ENCODE measurements at regions not wholly inside any gene's neighbourhood (a gene's known extent, or its start where the extent isn't known, plus 50 kb on each side); places are given as distances from the start of the nearest gene placed in this dataset.

DNA sequence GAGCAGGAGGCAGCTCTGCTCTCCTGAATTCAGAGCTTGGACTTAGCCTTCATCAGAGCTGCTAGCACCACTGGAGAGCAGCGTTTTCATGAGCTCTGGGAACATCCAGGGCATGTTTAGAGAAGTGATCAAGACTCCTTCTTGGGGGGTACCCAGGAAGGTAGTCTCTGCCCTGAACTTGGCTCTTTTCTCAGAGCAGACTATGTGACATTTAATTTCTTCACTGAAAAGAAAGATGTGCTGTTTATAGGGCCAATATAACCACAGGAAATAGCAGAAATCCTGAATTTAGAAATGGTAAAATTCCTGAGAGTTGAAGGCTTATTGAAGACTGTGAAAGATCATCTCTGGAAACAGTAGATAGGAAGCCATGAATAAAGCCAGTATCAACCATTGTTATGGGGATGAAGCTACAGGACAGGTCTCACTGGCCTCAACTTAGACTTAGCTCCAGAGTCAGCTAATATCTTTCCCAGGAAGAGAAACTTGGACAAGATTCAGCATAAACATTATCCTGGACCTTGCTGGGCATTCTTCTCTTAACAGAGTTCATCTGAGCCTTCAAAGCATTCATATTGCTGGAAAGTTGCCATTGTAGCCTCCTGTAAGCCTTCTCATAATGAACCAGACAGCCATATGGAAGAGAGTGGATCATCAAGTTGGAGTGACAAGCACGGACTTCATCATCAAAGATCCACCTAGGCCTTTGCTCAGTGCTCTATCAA is 386.6 kb upstream of the THBS1 start:
- DNase-seq (ENCODE audit: low read depth in 4 of 4, low spot score in 1 of 4) = no peak

DNA sequence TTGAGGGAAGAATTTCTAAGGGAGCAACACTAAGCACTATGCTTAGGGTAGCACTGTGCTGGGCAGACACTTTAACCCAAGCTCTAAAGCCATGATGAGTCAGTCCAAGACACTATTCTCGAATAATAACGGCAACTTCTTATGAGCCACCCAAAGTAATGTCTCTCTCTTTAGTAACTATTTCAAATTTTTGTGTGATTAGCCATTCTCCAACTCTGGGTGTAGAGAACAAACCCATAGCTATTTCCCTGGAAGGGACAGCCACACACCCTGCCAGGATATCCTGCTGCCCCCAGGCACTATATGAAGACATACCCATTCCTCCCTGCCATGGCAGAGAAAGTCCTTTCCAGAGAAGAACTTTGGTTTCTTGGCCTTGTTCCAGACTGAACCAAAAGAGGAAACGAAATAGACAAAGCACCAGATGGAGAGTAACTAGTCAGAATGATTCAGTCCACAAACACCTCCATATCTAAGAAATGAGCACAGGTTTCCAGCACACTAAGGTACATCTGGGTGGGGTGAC is 384.9 kb upstream of the THBS1 start:
- DNase-seq (ENCODE audit: low read depth in 4 of 4, low spot score in 1 of 4) = no peak

- DNase-seq (ENCODE audit: low read depth in 4 of 4, low spot score in 1 of 4) = no peak
Measured at GRCh38 chr15:39198044-39199000, 382.6 kb upstream of the THBS1 start.

GRCh38 chr15:39199076-39199475 is 381.8 kb upstream of the THBS1 start:
- no peak for DNase-seq (ENCODE audit: low read depth in 4 of 4, low spot score in 1 of 4)

DNA sequence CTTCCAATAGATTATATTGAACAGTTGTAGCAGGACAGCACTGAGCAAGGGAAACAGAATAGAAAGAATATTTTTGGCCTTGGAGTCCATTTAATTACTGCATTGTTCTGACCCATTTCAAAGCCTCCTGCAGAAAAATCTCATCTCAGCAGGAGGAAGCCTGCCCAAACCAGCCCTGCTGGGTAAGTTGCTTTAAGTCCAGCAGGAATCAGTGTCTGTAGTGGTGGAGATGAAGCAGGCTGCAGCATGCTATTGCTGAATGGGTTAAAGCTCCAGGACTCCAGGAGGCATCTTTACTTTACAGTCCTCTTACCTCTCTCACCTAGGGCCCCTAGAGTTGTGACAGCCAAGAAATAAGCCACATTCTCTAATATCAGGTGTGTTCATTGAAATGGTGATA is 380.3 kb upstream of the THBS1 start:
- DNase-seq (ENCODE audit: low read depth in 4 of 4, low spot score in 1 of 4) = no peak

DNA sequence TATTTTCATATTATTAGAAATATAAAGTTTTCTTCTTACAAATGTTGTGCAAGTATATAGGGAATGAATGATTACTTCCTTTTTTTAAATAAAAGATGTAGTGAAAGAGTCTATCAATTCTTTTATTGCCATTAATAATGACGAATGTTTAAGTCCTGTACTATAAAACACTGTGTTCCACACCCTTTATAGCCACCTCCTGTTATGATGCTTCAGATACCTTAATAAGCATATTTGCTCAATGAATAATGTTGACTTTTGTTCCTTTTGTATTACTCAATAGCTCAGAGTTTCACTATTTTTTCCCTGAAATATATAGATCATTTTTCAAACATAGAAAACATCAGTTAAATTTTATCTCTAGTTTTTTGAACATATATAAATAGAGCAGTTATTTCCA is 378.2 kb upstream of the THBS1 start:
- DNase-seq (ENCODE audit: low read depth in 4 of 4, low spot score in 1 of 4) = no peak

DNA sequence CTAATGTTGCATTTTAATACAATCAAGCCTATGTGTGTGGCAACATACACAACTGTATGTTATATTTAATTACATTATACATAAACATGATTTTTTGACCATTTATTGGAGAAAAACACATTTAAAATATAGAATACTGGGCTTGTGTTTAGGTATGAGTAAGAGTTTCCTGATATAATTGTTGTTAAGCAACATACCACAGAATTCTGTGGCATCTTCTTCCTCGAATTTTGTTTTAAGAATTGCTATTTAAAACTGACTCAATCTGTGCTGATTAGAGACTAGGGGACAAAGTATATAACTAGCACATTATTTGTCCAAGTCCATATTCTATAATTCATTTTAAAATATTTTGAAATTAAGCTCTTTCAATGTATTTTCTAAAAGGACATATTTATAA is 376.8 kb upstream of the THBS1 start:
- no peak for DNase-seq (ENCODE audit: low read depth in 4 of 4, low spot score in 1 of 4)

DNA sequence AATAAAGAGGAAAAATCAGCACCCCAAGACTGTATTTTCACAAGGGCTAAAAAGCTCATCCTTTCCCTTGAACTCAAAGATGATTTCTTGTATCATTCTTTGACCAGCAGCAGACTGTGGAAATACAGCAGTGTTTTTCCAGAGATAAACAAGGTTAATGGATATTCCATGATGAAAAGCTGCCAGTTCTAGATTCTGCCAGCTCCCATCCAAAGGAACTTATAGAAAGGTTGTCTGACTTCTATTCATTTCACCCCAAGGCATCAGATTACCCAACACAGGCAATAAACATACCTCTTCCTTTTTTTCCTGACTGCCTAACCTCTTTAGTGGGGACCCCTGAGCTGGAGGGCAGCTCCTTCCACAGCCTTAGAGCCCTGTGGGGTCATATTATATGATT is 375.8 kb upstream of the THBS1 start:
- DNase-seq (ENCODE audit: low read depth in 4 of 4, low spot score in 1 of 4) = no peak

DNA sequence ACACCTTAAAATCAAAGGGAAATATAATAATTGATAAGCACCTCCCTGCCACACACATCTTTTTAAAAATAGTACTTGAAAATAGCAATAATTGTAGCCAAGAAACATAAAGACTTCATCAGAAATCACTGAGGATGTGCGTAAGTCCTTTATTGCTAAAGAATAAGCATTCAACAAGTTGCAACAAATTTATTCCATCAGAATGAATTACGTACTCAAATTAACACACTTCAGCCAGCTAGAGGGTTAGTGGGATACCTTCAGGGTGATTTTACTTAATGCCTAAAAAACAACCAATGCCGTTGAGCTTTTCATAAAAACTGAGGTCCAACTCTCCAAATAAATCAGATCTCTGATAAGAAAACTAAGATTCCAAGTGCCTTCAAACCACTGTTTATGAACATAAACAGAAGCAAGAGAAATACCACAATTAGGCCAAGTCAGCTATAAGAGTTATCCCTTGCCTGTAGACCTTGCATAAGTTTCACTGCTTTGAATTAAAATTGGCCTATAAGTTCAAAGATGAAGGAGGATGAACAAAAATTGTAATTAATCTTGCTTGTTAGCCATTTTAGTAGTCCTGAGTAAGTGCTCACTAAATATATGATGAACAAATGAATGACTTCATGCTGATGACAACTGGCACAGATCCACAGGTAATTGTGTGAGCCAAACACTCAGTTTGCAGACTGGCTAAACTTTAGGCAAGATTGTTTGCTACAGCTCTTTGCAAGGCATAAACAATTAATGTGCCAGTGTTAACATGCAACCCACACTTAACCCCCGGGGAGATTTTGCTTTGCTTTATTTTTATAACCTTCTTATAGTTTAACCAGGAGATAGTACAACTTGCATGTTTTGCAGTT is 375.1 kb upstream of the THBS1 start:
- no peak for DNase-seq (ENCODE audit: low read depth in 4 of 4, low spot score in 1 of 4)

DNA sequence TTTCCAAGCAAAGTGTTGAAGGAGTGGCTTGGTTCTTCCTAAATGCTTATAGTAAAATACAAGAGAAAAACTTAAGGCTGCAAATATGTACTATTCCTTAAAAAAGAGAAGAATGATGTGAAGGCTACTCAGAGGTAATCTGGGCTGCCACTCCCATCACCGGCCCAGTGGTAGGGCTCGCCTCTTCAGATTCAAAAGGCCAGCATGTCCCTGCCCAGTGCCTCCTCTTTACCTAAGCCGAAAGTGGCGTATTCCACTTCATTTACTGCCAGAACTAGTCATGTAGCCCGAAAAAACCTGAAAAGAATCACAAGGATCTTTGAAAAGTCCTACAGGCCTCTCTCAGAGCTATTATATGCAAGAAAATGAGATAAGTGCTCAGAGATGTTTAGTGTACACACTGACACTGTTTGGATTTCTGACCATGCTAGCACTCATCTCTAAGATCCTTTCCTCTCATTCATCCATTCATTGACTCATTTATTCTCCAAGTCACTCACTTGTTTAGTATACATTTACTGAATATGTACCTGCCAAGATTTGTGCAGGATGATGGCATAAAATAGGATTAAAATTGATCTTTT is 373.3 kb upstream of the THBS1 start:
- DNase-seq (ENCODE audit: low read depth in 4 of 4, low spot score in 1 of 4) = no peak

DNA sequence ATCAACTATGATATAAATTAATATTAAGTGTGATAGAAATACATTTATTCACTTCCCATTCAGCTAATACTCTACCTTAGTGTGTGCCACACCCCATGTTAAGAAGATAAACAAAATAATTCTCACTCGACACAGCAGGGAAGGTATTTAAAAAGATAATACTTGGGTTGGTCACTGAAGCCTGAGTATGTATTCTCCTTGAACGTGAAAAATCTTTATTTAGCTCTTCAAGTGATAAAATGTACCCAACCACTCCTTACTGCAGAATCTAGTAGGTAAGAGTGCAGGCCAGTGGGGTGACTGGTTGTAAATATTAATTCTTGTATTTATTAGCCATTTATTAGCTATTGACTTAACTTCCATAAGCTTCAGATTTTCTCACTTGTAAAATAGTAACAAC is 372.7 kb upstream of the THBS1 start:
- no peak for DNase-seq (ENCODE audit: low read depth in 4 of 4, low spot score in 1 of 4)

DNA sequence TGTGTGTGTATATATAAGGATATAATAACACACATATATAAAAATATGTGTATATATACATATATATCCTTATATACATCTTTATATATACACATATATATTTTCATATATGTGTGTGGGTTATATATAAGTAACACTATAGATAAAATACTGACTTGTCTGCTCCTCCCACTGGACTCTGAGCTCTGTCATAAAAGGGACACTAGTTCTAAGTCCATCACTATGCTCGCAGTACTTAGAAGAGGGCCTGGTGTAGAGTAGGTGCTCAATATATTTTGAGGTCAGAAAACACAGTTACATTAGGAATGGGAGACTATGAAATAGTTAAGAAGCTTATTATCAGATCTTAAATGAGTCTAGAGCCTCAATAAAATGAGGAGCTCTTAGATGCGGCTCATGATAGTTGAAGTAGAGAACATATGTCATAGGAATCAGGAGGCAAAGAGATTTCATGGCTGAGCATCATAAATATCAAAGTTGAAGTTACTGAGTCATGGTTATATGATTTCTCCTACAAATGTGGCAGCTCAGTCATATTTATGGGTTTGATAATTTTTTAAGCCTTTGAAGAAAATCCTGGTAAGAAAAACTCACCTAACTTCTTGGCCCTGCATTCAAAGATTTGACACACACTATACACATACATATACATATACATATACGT is 371.2 kb upstream of the THBS1 start:
- no peak for DNase-seq (ENCODE audit: low read depth in 4 of 4, low spot score in 1 of 4)

DNA sequence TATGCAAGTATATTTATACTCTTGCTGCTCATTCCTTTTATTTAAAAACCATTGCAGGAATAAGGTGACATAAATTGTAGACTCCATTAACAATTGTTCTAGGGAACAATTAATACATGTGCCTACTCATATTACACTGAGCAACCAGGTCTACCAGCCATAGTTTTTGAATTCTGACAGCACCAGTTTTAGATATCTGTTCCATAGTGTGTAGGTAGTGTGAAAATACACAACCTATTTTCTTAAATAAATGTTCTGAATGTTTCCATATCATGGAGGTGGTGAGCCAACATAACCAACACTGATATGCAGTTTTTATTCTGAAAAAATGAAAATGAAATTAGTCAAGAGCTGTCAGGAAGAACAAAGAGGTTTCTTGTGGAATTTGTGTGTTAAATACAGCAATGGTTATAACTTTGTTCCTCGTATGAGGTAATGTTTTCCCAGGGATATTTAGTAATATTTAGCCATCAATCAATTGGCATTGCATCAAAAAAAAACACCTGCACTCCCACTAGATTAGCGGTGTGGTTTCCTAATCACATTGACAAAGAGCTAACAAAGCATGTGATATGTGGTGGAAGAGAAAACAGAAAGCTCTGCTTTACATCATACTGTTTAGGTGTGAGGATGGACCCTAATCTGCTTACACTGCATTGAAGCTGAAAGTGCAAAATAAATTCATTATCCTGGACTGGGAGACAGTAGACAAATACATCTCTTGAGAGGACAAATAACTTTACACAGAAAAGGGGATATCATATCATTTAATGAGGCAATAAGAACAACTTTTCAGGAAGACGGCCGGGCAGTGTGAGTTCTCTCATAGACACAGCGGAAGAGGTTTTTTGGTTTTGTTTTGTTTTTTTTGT is 369.5 kb upstream of the THBS1 start:
- no peak for DNase-seq (ENCODE audit: low read depth in 4 of 4, low spot score in 1 of 4)

DNA sequence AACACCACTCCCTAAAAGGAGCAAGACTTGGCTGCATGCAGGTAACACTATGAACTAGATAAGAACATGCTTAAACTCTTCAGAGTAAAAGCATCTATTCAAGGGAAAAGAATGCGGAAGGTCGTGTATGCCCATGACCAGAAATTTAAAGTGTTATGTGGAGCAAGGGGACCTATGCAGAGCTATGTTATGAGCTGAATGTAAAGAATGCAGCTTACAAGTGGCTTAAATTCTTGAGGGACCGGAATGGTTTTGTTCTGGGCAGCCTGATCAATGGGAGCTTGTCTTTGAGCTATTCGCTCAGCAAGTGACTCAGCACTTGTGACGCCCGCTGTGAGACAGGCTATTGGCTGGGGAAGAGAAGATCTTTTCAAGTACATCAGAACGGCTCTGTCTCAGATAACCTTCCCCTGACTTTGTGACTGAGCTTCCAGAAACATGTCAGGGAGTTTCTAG is 367.5 kb upstream of the THBS1 start:
- no peak for DNase-seq (ENCODE audit: low read depth in 4 of 4, low spot score in 1 of 4)

- no peak for DNase-seq (ENCODE audit: low read depth in 4 of 4, low spot score in 1 of 4)
Measured at GRCh38 chr15:39215015-39215414, 365.9 kb upstream of the THBS1 start.

DNA sequence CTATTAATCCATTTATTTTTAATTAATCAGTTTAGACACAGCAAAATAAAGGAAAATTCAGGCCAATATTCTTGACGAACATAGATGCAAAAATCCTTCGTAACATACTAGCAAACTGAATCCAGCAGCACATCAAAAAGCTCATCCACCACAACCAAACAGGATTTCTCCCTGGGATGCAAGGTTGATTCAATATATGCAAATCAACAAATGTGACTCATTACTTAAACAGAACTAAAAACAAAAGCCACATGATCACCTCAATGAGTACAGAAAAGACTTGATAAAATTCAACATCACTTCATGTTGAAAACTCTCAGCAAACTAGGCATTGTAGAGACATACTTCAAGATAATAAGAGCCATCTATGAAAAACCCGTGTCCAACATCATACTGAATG is 364.1 kb upstream of the THBS1 start:
- DNase-seq (ENCODE audit: low read depth in 4 of 4, low spot score in 1 of 4) = no peak

DNA sequence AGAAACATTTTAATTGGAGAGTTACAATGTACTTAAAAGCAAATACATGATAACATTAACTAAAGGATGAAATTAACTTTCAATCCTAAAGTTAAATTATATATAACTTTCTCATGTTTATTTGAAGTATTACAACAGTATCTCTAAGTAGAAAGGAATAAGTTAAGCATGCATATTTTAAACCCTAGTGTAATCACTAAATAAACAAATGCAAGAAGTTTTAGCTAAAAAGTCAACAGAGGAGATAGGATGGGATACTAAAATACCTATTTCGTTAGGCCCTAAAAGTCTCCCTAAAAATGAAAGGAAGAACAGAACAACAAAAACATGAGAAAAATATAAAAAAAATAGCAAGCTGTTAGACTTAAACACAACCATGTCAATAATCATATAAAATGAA is 361.3 kb upstream of the THBS1 start:
- no peak for DNase-seq (ENCODE audit: low read depth in 4 of 4, low spot score in 1 of 4)

- no peak for DNase-seq (ENCODE audit: low read depth in 4 of 4, low spot score in 1 of 4)
Measured at GRCh38 chr15:39226169-39226937, 354.5 kb upstream of the THBS1 start.

DNA sequence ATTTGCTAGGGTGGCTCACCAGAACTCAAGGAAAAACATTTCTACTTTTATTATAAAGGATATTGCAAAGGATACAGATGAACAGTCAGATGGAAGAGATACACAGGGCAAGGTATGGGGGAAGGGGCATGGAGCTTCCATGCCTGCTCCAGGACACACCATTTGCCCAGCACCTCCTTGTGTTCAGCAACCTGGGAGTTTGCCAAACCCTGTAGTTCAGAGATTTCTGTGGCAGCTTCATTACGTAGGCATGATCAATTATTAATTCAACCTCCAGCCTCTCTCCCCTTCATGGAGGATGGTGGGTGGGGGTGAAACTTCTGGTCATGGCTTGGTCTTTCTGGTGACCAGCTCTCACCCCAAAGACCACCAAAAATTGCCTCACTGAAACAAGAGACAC is 353.9 kb upstream of the THBS1 start:
- no peak for DNase-seq (ENCODE audit: low read depth in 4 of 4, low spot score in 1 of 4)

Data from stimulated activated CD4-positive, alpha-beta T cell treated with anti-CD3 and anti-CD28 coated beads, Interleukin-1b, Interleukin-23, amount 100 ng/mL, for 24 hours (primary cell).